Frontal cortex (tissue), 3 donors: ENCODE measurements at regions not wholly inside any gene's neighbourhood (a gene's known extent, or its start where the extent isn't known, plus 50 kb on each side); places are given as distances from the start of the nearest gene placed in this dataset.
"Not testable (repeated sequence)": the region's sequence is repeated elsewhere in the genome, so short reads cannot be mapped to it uniquely, and the experiment has no call there.

ENCODE experiments used
- DNase-seq, 2 donors: peaks; one replicate each; pipeline ENCODE4 v3.0.0; 2012; ENCODE audit warnings: low spot score in 2 of 2
- FAIRE-seq: peaks from 2 replicates; lab custom pipeline; 2012; peaks lifted over from hg19 to GRCh38; lab: Jason Lieb, UNC
- donor health status: control.
- donor health status: control.
- donor health status: control.

DNA sequence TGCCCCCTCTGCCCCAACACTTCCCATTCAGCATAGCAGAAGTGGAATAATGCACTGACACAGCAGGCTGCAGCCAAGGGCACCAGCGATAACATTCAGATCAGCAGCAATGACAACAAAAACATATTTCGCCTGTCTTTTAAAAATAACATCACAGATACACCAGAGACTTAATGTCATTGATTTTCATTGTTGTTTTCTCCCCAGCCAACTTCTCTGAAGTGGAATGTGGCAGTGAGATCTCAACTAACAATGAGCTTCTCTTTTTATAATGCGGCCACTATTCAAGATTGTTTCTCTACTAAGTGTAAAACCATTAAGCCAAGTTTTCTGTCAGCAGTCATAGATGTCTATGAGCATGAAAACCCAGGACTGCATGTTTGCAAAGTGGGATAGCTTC lies 158.2 kb upstream of the TMEM229A start:
- DNase-seq (no peak), FAIRE-seq (no peak)

DNA sequence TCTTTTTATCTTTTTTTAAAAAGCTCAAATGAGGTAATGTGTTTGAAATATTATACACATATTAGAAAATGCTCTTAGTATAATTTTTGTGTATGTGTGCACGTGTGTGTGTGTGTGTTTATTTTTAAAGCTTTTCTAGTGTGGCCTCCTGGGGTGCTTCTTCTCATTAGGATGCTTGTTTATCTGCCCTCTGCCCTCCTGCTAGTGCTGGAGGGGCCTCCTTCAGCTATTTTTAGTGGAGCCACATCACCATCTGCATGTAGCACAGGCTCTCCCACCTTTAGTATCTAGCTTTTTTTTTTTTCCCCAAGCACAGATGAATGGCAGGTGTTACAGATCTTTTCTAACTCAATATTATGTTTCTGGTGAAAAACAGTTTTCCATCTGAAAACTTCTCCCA lies 155.7 kb upstream of the TMEM229A start:
- no peak for DNase-seq
- FAIRE-seq = no peak

DNA sequence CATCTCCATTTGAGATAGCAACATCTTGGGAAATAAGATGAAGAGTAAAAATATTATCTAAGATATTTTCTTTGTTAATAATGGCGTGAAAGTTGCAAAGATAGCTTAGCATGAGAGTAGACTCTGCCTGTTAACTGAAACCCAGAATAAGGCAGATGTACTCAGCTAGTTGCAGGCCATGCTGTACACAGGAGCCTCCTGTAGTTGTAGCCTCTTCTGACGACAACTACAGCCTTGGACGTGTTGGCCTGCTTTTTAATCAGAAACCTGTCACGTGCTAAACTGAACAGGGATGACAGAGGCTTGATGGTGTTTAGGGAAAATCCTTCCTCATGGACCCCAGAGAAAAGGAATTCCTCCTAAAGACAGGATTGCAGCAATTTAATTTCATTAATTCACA lies 155.1 kb upstream of the TMEM229A start:
- no peak for DNase-seq
- no peak for FAIRE-seq

DNA sequence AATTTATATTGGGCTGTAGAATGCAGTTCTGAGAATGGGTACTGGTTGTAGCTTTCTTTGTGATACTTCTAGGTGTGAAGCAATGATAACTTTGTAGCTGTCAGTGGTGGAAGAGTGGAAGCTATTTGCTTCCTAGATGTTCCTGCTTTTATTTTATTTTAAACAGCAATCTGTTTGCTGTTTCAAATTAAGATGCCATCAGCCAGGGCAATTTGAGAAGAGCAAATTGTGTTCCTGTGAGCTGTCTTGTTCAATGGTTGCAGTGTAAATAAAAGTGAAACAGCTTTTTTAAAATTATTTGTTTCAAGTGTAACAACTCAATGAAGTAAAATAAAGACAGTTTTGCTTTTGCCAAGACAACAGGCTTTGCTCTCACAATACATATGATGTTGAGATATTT lies 150.8 kb upstream of the TMEM229A start:
- DNase-seq = no peak
- FAIRE-seq = no peak

DNA sequence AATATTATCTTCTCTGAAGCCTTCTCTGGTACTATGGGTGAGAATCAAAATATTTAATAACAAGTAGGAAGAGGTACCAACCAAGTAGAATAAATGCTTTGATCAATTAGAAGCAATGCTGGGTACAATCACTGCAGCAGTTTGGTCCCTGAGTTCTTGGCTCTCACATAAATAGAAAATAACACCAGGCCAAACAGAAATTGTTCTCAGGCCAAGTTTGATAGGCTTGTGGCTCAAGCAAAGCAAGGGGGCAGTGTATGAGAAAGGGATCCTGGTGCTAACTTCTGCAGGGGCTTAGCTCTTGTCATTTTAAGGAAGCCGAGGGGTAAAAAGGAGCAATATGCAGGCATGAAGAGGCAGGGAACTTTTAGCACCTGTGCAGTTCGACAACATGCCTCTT lies 146.8 kb upstream of the TMEM229A start:
- FAIRE-seq = no peak
- DNase-seq = no peak

DNA sequence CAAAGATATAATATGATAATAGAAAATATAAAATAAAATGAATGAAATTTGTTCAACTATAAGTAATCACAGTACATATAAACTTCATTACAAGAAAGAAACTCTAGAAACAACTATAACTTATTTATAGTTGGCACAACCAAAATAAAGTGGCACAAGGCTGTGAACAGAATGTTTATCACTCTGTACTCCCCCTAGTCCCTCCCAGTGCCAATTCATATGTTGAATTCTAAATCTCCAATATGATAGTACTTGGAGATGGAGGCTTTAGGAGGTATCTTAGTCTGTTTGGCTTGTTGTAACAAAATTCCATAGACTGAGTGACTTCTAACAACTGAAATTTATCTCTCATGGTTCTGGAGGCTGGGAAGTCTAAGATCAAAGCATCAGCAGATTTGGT lies 145.0 kb upstream of the TMEM229A start:
- no peak for FAIRE-seq
- DNase-seq = no peak

DNA sequence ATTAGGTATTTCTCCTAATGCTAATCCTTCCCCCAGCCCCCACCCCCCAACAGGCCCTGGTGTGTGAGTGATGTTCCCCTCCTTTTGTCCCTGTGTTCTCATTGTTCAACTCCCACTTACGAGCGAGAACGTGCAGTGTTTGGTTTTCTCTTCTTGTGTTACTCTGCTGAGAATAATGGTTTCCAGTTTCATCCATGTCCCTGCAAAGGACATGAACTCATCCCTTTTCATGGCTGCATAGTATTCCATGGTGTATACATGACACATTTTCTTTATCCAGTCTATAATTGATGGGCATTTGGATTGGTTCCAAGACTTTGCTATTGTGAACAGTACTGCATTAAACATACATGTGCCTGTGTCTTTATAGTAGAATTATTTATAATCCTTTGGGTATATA lies 138.9 kb upstream of the TMEM229A start:
- not testable (repeated sequence) for DNase-seq, FAIRE-seq

DNA sequence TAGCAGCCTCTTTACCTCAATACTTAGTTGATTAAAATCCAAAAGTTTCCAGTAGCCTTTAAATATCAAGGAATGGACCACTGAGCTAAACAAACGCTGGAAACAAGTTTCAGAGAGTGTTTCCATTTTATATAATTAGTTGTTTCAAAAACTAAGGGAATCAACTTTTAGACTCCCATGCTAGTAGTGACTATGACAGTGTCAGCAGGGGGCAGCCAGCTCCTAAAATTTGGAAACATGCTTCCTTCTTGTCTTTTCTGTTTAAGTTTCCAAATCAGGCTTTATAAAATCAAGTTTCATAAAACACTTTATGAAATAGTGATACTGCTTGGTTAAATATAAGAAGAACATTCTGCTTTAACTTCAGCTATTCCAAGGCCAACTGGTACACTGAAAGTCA lies 138.2 kb upstream of the TMEM229A start:
- FAIRE-seq = peak; percentile 83
- DNase-seq = no peak

DNA sequence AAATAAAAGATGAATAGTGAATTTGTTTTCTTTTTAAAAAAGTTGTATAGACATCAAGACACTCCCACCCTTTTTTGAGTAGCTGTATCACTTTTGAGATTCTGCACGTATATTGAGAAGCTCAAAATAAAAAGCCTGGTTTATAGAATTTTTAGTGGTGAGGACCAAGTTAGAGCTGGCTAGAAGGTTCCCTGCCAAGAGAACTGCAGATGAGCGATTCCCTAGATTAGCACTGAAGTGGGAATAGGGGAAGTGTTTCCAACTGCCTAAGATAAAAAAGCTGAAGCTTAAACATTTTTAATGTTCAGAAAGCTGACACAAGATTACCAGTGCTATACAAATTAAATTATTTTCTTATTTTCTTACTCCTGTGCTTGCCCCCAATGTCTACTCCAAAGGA lies 135.7 kb upstream of the TMEM229A start:
- DNase-seq (no peak), FAIRE-seq (no peak)

DNA sequence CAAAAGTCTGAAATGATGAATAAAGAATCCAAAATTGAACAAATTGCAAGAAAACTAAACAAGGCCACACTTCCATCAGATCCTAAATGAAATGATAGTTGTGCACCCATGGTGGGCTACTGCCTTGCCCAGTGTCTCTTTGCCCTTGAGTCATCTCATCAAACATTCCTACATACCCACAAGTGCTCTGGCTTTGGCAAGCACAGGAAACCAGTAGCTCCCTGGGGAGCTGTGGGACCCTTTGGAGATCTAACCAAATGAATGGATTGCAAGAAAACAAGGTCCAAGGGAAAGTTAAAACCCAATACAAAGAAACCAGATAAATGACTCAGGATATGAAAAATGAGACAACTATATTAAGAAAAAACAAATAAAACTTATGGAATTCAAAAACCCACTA lies 129.8 kb upstream of the TMEM229A start:
- DNase-seq = no peak

DNA sequence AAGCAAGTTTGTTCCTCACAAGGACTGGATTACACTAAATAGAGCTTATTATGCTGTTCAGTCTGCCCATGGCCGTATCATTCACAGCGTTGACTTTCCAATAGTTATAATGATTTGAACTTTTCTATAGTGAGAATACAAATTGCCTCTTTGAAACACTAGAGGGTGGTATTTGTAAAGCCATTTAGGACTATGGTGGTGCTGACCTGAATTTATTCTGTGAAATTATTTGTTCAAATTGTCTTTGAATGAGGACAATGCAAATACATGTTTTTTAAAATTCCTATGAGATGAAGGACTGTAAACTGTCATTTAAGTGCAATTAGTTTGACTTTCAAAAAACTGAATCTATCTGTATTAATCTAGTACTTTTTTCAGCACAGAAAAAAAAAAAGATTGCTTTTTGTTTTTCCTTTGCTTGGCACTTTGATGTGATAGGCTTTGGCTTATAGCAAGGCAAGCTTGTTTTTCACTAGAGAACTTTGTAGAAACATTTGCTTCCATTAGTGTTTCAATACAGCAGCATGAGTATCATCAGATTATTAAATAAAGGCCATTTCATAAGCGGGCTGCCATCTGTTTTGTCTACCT lies 122.7 kb upstream of the TMEM229A start:
- peak; percentile 88 for FAIRE-seq
- DNase-seq = peak in 1 of 2 donors; percentile 6

More for the DNA sequence above, 129.8 kb upstream of the TMEM229A start:
- FAIRE-seq = no peak

DNA sequence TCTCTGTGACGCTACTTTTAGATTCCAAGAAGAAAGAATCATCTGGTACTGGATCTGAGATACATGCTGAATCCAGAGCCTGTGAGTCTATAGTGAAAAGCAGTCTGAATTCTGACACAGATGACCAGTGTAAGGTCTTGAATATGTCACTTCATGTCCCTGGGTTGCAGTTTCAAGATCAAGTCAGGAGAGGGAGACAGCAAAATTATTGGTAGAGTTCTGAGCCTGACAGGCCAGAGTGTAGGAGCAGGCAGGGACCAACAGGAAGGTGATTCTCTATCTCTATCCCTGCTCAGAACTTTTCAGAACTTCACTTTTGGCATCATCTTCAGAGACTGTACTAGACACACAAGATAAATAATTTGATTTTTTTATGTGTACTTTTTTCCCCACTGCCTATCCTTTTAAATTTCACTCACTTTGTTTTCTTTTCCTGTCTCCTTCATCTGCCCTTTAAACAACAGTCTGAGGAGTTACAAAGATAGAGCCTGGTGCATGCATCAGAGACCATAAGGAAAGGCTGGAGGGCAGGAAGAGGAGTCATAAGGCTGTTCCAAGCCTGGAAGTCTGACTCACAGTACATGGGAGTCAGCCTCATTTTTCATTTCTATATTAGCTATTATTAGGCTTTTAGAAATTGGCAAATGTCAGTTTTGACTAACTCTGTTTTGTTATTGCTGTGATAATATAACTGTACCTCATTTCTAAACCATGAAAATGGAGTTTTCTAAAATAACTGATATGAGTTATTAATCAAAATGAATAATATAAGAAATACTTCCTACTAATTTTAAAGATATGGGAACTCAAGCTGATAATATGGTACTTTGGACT lies 120.2 kb upstream of the TMEM229A start:
- DNase-seq = no peak
- FAIRE-seq = no peak

DNA sequence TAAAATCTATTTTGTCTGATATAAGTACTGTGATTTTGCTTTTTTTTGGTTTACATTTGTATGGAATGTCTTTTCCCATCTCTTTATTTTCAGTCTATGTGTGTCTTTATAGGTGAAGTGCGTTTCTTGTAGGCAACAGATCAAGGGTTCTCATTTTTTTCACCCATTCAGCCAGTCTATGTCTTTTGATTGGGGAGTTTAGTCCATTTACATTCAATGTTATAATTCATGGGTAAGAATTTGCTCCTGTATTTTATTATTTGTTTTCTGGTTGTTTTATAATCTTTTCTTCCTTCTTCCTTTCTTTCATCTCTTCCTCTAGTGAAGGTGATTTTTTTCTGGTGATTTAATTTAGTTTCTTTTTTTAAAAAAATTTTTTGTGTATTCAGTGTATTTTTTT lies 104.8 kb upstream of the TMEM229A start:
- FAIRE-seq = no peak
- no peak for DNase-seq

DNA sequence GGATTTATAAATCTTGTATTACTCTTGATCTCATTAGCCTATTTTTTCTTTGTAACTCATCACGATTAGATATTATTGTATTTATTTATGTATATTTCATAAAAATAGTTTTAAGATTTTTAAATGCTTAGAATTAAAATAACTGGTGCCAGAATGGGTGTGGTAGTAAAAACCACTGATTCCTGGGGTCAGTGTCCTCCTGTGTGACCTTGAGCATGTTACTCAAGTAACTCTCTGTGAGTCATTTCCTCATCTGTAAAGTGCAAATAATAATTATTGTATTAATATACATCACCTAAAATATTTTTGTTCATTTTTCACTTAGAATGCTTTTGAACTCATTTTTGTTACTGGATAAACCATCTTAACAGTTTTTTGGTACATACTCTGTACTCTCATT lies 91.3 kb upstream of the TMEM229A start:
- FAIRE-seq (no peak), DNase-seq (no peak)

DNA sequence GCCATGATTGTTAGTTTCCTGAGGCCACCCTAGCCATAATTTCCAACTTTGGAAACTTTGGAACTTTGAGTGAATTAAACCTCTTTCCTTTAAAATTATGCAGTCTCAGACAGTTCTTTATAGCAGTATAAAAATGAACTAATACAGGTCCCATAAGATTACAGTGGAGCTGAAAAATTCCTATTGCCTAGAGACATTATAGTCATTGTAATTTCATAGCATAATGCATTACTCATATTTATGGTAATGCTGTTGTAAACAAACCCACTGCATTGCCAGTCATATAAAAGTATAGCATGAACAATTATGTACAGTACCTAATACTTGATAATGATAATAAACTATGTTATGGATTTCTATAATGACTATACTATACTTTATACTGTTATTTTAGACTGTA lies 88.0 kb upstream of the TMEM229A start:
- no peak for DNase-seq

DNA sequence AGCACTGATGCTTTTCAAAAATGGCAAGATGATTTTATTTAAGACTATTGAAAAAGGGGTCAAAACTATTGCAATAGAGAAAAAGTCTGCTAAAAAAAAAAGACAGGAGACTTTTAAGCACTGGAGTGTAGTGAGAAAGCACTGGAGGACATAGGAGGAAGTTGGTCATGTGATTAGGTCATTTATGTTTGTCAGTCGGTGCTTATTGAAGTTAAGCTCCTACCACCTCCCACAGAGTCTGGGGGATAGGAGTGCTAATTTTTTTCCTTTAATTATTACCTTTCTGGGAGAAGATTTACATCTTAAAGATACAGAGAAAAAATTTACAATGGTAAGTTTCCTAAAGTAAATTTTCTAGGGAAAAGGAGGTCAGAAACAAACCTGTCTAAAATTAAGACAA lies 80.2 kb upstream of the TMEM229A start:
- DNase-seq = no peak
- no peak for FAIRE-seq

More for the DNA sequence above, 88.0 kb upstream of the TMEM229A start:
- no peak for FAIRE-seq

DNA sequence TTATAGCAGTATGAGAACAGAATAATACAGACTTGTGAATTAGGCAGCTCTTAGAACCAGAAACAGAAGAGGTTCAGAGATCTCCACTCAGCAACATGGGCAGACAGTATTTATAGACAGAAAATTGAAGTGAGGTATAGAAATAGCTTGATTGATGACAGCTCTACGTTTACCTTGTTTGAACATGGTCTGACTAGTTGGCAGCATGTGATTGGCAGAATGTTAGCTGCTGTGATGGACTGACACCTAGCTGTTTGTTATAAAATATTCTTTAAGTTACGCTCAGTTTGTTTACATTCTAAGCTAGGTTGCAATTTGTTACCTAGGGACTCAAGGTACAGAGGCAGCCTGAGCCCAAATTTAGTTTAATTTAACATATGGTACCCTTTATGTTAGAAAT lies 73.7 kb upstream of the TMEM229A start:
- FAIRE-seq (no peak), DNase-seq (no peak)

DNA sequence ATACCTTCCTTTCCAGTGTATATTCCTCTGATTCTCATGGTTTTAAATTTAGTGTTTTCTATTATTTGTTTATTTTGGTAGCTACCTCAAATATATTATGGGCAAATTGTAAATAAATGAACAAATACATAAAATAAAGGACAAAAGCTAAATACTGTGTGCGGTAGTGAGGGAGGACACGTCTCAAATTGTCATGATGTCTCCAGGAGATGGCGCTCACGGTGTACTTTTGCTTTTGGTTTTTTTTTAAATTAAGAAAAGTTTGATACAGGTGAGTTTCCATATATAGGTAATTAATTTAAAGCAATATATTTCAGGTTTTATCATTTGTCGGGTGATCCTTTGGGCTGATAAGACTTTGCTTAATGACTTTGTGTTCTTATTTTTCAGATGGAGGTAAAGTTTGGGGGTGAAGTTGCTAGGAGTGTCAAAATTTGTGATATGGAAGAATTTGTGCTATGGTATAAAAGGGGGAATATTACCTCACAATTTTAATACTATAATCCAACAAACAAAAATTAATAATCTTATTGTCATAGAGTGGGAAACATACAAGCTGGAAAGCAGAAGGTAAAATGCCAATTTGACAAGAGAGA lies 68.4 kb upstream of the TMEM229A start:
- DNase-seq (peak in 1 of 2 donors; percentile 8), FAIRE-seq (peak; percentile 55)

DNA sequence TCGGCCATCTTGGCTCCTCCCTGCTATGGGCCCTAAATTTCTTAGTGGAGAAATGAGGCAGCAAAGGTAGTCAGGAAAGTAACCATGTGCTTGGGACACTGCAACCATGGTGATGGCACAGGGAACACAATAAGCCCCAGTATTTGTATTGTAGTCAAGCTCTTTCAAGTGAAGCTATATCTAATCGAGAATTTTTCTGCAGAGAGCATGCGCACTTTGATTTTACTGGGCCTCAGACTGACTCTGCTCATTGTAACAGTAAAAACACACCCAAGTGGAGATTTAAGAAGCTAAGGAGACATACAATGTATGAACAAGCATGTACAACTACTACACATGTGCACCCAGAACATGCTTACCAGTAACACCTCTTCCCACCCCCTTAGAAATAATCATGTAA lies 67.3 kb upstream of the TMEM229A start:
- FAIRE-seq (no peak), DNase-seq (no peak)

DNA sequence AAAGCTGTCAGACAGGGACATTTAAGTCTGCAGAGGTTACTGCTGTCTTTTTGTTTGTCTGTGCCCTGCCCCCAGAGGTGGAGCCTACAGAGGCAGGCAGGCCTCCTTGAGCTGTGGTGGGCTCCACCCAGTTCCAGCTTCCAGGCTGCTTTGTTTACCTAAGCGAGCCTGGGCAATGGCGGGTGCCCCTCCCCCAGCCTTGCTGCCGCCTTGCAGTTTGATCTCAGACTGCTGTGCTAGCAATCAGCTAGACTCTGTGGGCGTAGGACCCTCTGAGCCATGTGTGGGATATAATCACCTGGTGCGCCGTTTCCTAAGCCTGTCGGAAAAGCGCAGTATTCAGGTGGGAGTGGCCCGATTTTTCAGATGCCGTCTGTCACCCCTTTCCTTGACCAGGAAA lies 66.7 kb upstream of the TMEM229A start:
- not testable (repeated sequence) for FAIRE-seq, DNase-seq

DNA sequence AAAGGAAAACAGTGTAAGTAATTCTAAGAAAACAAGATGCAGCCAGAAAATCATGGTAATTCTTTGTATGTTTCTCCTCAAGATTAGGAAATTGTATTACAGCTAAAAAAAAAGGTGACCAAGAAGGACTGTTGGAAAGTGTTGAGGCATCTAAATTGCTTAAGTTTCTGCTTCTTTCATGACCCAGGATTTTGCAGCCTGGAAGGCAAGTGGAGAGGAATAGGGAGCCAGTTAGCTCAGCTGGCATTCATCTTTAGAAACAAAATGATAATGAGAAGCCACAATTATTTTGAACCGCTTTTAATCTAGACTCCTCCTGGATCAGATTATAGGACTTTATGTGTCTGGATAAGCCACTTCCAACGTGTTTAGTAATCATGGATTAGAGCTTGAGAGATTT lies 56.8 kb upstream of the TMEM229A start:
- no peak for DNase-seq

More for the DNA sequence above, 56.8 kb upstream of the TMEM229A start:
- no peak for FAIRE-seq
